ENCODE measurements at regions not wholly inside any gene's neighbourhood (a gene's known extent, or its start where the extent isn't known, plus 50 kb on each side); places are given as distances from the start of the nearest gene placed in this dataset.

GRCh38 chr1:219560856-219561255, 52.0 kb downstream of the ZC3H11B start:
- TF ChIP-seq TARDBP (IDR thresholded peaks at IDR 0.05) (no peak), NFRKB (IDR thresholded peaks at IDR 0.05) (no peak), CTBP1 (IDR thresholded peaks at IDR 0.05; ENCODE audit: borderline replicate concordance) (no peak), LEF1 (IDR thresholded peaks at IDR 0.05; ENCODE audit: borderline replicate concordance) (no peak), ZNF384 (IDR thresholded peaks at IDR 0.05) (no peak), BHLHE40 (IDR thresholded peaks at IDR 0.05; ENCODE audit: borderline replicate concordance) (no peak), L3MBTL2 (conservative IDR thresholded peaks at IDR 0.05) (no peak), FOXM1 (IDR thresholded peaks at IDR 0.05; ENCODE audit: borderline replicate concordance) (no peak), FOXK2 (IDR thresholded peaks at IDR 0.05) (no peak), HDGF (IDR thresholded peaks at IDR 0.05; ENCODE audit: borderline replicate concordance) (no peak), SUZ12 (IDR thresholded peaks at IDR 0.05) (no peak)
- TF ChIP-seq, protein P1, sequence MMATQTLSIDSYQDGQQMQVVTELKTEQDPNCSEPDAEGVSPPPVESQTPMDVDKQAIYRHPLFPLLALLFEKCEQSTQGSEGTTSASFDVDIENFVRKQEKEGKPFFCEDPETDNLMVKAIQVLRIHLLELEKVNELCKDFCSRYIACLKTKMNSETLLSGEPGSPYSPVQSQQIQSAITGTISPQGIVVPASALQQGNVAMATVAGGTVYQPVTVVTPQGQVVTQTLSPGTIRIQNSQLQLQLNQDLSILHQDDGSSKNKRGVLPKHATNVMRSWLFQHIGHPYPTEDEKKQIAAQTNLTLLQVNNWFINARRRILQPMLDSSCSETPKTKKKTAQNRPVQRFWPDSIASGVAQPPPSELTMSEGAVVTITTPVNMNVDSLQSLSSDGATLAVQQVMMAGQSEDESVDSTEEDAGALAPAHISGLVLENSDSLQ (IDR thresholded peaks at IDR 0.05) = no peak
- no peak for DNase-seq (ENCODE audit: extremely low spot score)
- CTCF ChIA-PET = no interaction called here
- POLR2A ChIA-PET = no interaction called here

GRCh38 chr1:219559899-219560298, 53.0 kb downstream of the ZC3H11B start:
- CTCF ChIA-PET = no interaction called here

GRCh38 chr1:219555806-219556205, 57.1 kb downstream of the ZC3H11B start:
- ChIA-PET CTCF (interaction anchor here (0.9 to 1.3 kb wide), 2 partner anchors 12 to 139 kb away, joined by 3 to 4 read pairs; no protein-coding TSS in a partner anchor), POLR2A (no interaction called here)
- DNase-seq (ENCODE audit: extremely low spot score) = no peak
- TF ChIP-seq TARDBP (IDR thresholded peaks at IDR 0.05) (no peak), FOXK2 (IDR thresholded peaks at IDR 0.05) (no peak), ZNF384 (IDR thresholded peaks at IDR 0.05) (no peak), NFRKB (IDR thresholded peaks at IDR 0.05) (no peak), L3MBTL2 (conservative IDR thresholded peaks at IDR 0.05) (no peak)

More at GRCh38 chr1:219559899-219560298, 53.0 kb downstream of the ZC3H11B start:
- TF ChIP-seq SP1 (IDR thresholded peaks at IDR 0.05) = no peak
- TF ChIP-seq CTBP1 (IDR thresholded peaks at IDR 0.05; ENCODE audit: borderline replicate concordance) = no peak
- no peak for TF ChIP-seq NFRKB (IDR thresholded peaks at IDR 0.05)
- TF ChIP-seq BHLHE40 (IDR thresholded peaks at IDR 0.05; ENCODE audit: borderline replicate concordance) = no peak
- no peak for TF ChIP-seq ZNF384 (IDR thresholded peaks at IDR 0.05)
- TF ChIP-seq FOXM1 (IDR thresholded peaks at IDR 0.05; ENCODE audit: borderline replicate concordance) = no peak
- TF ChIP-seq FOXK2 (IDR thresholded peaks at IDR 0.05) = no peak
- no peak for TF ChIP-seq TARDBP (IDR thresholded peaks at IDR 0.05)
- TF ChIP-seq ARNT (IDR thresholded peaks at IDR 0.05) = no peak
- no peak for DNase-seq (ENCODE audit: extremely low spot score)
- POLR2A ChIA-PET = no interaction called here

DNA sequence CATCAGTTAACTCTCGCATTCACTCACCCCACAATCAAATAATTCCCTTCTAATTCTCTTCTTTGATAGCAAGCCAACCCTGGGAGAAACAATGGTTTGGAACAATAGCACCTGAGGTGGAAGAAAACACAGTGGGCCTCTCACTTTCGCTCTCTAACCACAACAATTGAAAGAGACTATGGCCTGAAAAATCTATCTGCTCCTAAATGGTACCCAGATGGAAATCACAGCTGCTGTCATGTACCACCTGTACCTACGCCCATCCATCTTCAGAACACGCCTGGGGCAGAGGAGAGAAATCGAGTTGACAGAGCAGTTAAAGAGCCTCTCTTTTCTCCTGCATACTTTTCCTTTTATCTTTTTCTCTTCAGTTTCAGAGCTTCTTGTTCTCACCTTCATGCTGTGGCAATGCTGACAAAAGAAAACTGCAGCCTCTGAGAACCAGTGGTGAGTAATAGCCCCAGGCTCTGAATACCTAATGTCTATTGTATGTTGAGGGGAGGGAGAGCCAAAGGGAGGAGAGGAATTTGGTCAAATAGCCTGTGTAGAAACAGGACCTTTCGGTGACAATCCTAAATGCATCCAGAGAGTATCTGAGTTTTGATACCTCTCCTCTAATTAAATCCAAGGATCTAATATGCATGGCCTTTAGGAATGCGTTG, 57.7 kb downstream of the ZC3H11B start:
- TF ChIP-seq, protein P1 (IDR thresholded peaks at IDR 0.05) = no peak
- no peak for TF ChIP-seq HDGF (IDR thresholded peaks at IDR 0.05; ENCODE audit: borderline replicate concordance)
- ChIA-PET POLR2A (no interaction called here), CTCF (interaction anchor here (0.9 to 1.3 kb wide), 2 partner anchors 12 to 138 kb away, joined by 3 to 4 read pairs; no protein-coding TSS in a partner anchor)
- DNase-seq (ENCODE audit: extremely low spot score) = peak; percentile 9

- ChIA-PET POLR2A (no interaction called here), CTCF (no interaction called here)
Observed at GRCh38 chr1:219553934-219554502, 58.9 kb downstream of the ZC3H11B start.

DNA sequence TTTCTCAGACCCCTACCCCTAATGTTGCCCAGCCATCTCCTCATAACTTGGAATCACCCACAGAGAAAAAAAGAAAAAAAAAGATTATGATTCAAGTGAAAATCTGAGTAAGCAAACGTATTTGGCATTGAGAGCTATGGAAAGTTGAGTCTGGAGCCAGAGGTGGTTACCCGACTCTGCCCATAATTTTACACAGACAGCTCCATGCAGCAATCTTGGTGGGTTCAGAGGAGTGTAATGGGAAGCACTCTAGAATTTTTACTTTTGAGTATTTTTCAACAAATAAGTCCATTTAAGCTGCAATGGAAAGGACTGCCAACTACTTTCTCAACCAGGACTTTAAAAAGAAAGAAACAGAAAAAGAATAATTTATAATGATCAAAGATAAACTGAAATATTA, 62.7 kb downstream of the ZC3H11B start:
- POLR2A ChIA-PET = no interaction called here

More at GRCh38 chr1:219553934-219554502, 58.9 kb downstream of the ZC3H11B start:
- DNase-seq (ENCODE audit: extremely low spot score) = no peak
- TF ChIP-seq ELF4 (IDR thresholded peaks at IDR 0.05) (no peak), NFRKB (IDR thresholded peaks at IDR 0.05) (no peak), SUZ12 (IDR thresholded peaks at IDR 0.05) (no peak), TARDBP (IDR thresholded peaks at IDR 0.05) (no peak), BHLHE40 (IDR thresholded peaks at IDR 0.05; ENCODE audit: borderline replicate concordance) (no peak)
- TF ChIP-seq, protein P1 (IDR thresholded peaks at IDR 0.05) = no peak

More for the DNA sequence above, 62.7 kb downstream of the ZC3H11B start:
- DNase-seq (ENCODE audit: extremely low spot score) = no peak
- CTCF ChIA-PET = no interaction called here
- TF ChIP-seq, protein P1 (IDR thresholded peaks at IDR 0.05) = no peak
- no peak for TF ChIP-seq NFRKB (IDR thresholded peaks at IDR 0.05)
- TF ChIP-seq ARNT (IDR thresholded peaks at IDR 0.05) = no peak
- no peak for TF ChIP-seq SUZ12 (IDR thresholded peaks at IDR 0.05)

Measured in HEK293T (cell line).